Activated CD4-positive, alpha-beta memory T cell treated with anti-CD3 and anti-CD28 coated beads for 36 hours (primary cell): ENCODE measurements at regions not wholly inside any gene's neighbourhood (a gene's known extent, or its start where the extent isn't known, plus 50 kb on each side); places are given as distances from the start of the nearest gene placed in this dataset.

ENCODE experiments used
- CTCF ChIA-PET: fragments of 350-600 bp; sonication (Branson Sonifier 250); formaldehyde crosslinking; loops from one replicate; lab custom pipeline; 2021; ENCODE audit warnings: antibody characterized with exemption, inconsistent platforms; lab: Charles Lee
- POLR2A ChIA-PET: fragments of 350-600 bp; sonication (Branson Sonifier 250); formaldehyde crosslinking; loops from one replicate; lab custom pipeline; 2021; ENCODE audit warnings: antibody characterized with exemption; lab: Charles Lee
- DNase-seq: peaks from one replicate; pipeline ENCODE4 v3.0.0-alpha.2; 2020
- H3K27ac Mint-ChIP-seq: one replicate; pipeline ENCODE4 v1.8.0; 2021; ENCODE audit warnings: mixed read lengths
- H3K27me3 Mint-ChIP-seq: one replicate; pipeline ENCODE4 v1.8.0; 2021; ENCODE audit warnings: mixed read lengths
- H3K36me3 Mint-ChIP-seq: one replicate; pipeline ENCODE4 v1.8.0; 2021; ENCODE audit warnings: mixed read lengths
- H3K4me1 Mint-ChIP-seq: one replicate; pipeline ENCODE4 v1.8.0; 2021; ENCODE audit warnings: low read depth, mixed read lengths
- H3K4me3 Mint-ChIP-seq: one replicate; pipeline ENCODE4 v1.8.0; 2021; ENCODE audit warnings: mild to moderate bottlenecking, mixed read lengths
- H3K9me3 Mint-ChIP-seq: one replicate; pipeline ENCODE4 v1.8.0; 2021; ENCODE audit warnings: mixed read lengths
- intact Hi-C: fragments of 100-400 bp; cut with micrococcal nuclease; formaldehyde crosslinking; loops from one replicate; pipeline ENCODE4 v1.15.1; 2023

GRCh38 chr9:115364991-115365390 is 247.0 kb upstream of the TNC start:
- Mint-ChIP-seq H3K27ac (no peak overlapping the region), H3K4me3 (no peak overlapping the region), H3K27me3 (peaks cover 17% of the 10 kb centered on the region), H3K4me1 (no peaks in the 10 kb centered on the region), H3K36me3 (no peaks in the 10 kb centered on the region), H3K9me3 (no peaks in the 10 kb centered on the region)
- no peak for DNase-seq
- intact Hi-C loops = no loop called here
- POLR2A ChIA-PET = no interaction called here
- CTCF ChIA-PET = interaction anchor here (0.7 kb wide), 1 partner anchor 992 kb away, joined by 3 read pairs; no protein-coding TSS in a partner anchor

DNA sequence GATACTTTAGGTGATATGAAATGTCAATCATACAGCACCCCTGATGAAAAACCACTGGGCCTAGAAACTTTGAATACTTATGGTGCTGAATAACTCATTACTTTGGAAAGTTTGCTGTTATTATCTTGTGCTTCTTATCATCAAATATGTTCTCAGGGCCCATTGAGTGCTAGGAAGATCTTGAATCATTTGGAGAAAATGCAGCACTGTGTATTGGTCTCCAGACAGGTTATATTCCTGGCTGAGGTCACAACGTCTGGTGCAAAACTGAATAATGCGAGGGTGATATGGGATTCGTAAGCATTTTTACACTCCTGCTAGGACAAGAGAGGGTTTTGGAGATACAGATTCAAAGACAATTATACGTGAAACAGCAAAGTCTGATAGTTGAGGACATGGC is 249.4 kb upstream of the TNC start:
- intact Hi-C loops = no loop called here
- Mint-ChIP-seq H3K9me3 (no peaks in the 10 kb centered on the region), H3K27me3 (peaks cover 17% of the 10 kb centered on the region), H3K27ac (no peak overlapping the region), H3K4me1 (no peaks in the 10 kb centered on the region), H3K4me3 (no peak overlapping the region), H3K36me3 (no peaks in the 10 kb centered on the region)
- ChIA-PET CTCF (no interaction called here), POLR2A (no interaction called here)
- no peak for DNase-seq

DNA sequence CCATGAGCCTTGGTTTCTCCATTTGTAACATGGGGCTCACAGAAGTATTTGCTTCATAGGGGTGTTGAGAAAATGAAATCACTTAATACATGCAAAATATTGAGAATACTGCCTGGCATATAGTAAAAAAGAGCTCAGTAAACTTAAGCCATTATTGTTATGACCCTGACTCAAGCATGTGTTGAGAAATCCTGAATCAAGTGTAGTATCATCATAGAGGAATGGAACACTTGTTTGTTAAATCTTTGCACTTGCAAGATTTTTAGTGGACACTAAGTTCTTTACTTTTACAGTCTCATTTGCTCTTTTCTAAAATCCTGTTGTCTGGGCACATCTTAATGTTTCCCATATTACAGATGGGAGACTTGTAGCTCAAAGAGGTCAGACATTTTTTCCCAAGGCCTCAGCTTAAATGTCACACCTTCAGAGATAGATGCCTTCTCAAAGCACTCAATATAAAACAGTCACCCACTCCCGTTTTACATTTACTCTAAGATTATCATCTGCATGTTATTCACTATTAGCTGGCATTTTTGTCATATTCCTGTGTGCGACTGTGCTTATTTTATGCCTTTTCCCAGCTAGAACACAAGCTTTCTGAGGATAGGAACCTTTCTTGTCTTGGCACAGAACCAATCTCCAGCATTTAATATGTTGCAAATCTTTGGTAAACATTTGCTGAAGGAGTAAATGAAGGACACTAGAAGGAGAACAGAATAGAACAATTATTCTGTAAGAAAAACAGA is 250.0 kb upstream of the TNC start:
- POLR2A ChIA-PET = no interaction called here
- Mint-ChIP-seq H3K27ac (no peak overlapping the region), H3K4me3 (no peak overlapping the region), H3K36me3 (no peaks in the 10 kb centered on the region), H3K9me3 (no peaks in the 10 kb centered on the region), H3K27me3 (peaks cover 15% of the 10 kb centered on the region), H3K4me1 (no peaks in the 10 kb centered on the region)
- intact Hi-C loops = no loop called here
- DNase-seq = no peak
- CTCF ChIA-PET = no interaction called here

DNA sequence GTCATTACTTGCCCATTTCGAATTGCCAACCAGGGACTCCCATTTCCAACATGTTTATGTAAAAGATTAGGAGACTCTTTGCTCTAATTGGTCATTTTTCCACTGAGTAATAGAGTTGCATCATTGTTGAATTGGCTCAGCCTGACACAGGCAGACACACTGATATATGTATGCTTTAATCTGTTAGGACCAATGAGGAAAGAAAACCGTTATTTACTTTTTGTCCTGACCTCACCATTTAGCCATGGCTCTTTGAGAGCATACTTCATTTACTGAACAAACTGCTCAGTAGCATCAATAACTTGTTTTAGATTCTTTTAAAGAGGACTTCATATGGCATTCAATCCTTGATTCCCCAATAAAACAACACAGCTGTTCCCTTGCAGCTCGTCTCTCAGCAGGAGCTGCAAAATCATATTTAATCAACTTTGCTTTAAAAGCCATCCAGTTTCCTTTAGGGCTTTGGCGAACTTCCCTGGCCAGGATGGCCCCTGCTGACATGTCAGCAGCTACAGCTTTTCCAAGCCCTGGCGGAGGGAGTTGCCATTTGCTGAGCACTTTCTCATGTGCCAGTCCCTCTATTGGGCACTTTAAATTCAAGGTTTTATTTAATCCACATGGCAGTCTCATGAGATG is 251.5 kb upstream of the TNC start:
- Mint-ChIP-seq H3K36me3 (no peaks in the 10 kb centered on the region), H3K4me3 (no peak overlapping the region), H3K9me3 (no peaks in the 10 kb centered on the region), H3K27ac (no peak overlapping the region), H3K27me3 (peaks cover 19% of the 10 kb centered on the region), H3K4me1 (peaks cover 2% of the 10 kb centered on the region)
- ChIA-PET POLR2A (no interaction called here), CTCF (no interaction called here)
- intact Hi-C loops = no loop called here
- DNase-seq = no peak

- no peak overlapping the region for H3K27ac Mint-ChIP-seq
- POLR2A ChIA-PET = interaction anchor here (1.0 kb wide), 1 partner anchor 265 kb away, joined by 3 read pairs; no protein-coding TSS in a partner anchor
- peak; percentile 62 for DNase-seq
- H3K36me3 Mint-ChIP-seq = no peaks in the 10 kb centered on the region
- H3K4me1 Mint-ChIP-seq = peaks cover 2% of the 10 kb centered on the region
- H3K27me3 Mint-ChIP-seq = peaks cover 12% of the 10 kb centered on the region
- CTCF ChIA-PET = no interaction called here
- H3K9me3 Mint-ChIP-seq = no peaks in the 10 kb centered on the region
- intact Hi-C loops = no loop called here
- no peak overlapping the region for H3K4me3 Mint-ChIP-seq
These were observed 255.2 kb upstream of the TNC start for GRCh38 chr9:115373000-115373709.

- Mint-ChIP-seq H3K36me3 (no peaks in the 10 kb centered on the region), H3K27me3 (peaks cover 12% of the 10 kb centered on the region), H3K4me3 (no peak overlapping the region), H3K27ac (no peak overlapping the region), H3K9me3 (no peaks in the 10 kb centered on the region), H3K4me1 (peaks cover 2% of the 10 kb centered on the region)
- intact Hi-C loops = no loop called here
- ChIA-PET POLR2A (interaction anchor here (1.0 kb wide), 1 partner anchor 264 kb away, joined by 3 read pairs; no protein-coding TSS in a partner anchor), CTCF (no interaction called here)
- DNase-seq = no peak
These were observed 255.7 kb upstream of the TNC start for GRCh38 chr9:115373710-115374045.

DNA sequence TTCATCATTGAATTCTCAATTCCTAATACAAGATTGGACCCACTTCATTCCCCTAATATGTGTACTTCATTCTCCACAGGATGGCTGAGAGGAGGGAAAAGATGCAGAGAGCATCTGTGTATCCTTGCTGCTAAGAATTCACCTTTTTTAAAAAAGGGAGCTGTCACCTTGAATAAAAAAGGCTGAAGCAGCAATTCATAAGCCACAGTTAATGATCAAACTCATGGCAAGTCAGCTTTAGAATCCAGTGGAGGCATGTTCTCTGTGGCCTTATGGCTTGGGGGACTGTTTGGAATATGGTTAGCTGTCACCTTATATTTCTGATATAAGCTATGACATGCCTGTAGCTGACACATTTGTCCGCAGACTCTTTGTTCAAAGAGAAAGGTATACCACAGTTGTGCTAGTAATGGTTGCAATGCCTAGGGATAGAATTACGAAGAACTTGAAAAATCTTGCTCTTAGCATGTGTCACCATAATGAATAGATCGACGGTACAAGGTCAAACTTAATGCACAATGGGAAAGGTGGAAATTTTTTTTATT is 256.8 kb upstream of the TNC start:
- intact Hi-C loops = no loop called here
- Mint-ChIP-seq H3K27ac (no peak overlapping the region), H3K4me1 (peaks cover 2% of the 10 kb centered on the region), H3K4me3 (no peak overlapping the region), H3K9me3 (no peaks in the 10 kb centered on the region), H3K27me3 (peaks cover 9% of the 10 kb centered on the region), H3K36me3 (no peaks in the 10 kb centered on the region)
- ChIA-PET POLR2A (no interaction called here), CTCF (no interaction called here)
- DNase-seq = no peak

- peaks cover 9% of the 10 kb centered on the region for H3K27me3 Mint-ChIP-seq
- H3K4me3 Mint-ChIP-seq = no peak overlapping the region
- ChIA-PET POLR2A (no interaction called here), CTCF (interaction anchor here (0.7 kb wide), 1 partner anchor 184 kb away, joined by 3 read pairs; no protein-coding TSS in a partner anchor)
- no peaks in the 10 kb centered on the region for H3K4me1 Mint-ChIP-seq
- no peak for DNase-seq
- intact Hi-C loops = no loop called here
- peaks cover 10% of the 10 kb centered on the region for H3K9me3 Mint-ChIP-seq
- no peaks in the 10 kb centered on the region for H3K36me3 Mint-ChIP-seq
- H3K27ac Mint-ChIP-seq = no peak overlapping the region
These were observed 260.3 kb upstream of the TNC start for GRCh38 chr9:115378241-115378640.

DNA sequence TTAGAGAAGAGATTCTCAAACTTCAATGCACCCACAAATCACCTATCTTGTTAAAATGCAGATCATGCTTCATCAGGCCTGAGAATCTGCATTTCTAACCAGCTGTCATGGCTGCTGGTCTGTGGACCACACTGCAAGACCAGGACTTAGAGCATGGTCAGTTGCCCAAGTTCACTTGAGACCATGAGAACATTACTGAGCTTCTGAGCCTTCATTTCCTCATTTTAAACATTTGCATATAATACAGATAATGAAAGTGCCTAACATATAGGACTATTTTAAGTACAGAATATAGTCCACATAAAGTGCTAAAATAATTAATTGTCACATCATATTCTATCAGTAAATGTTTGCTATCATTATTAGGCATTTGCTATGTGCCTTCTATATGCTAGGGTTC is 260.8 kb upstream of the TNC start:
- ChIA-PET CTCF (no interaction called here), POLR2A (no interaction called here)
- H3K9me3 Mint-ChIP-seq = peaks cover 14% of the 10 kb centered on the region
- no peaks in the 10 kb centered on the region for H3K36me3 Mint-ChIP-seq
- H3K27ac Mint-ChIP-seq = no peak overlapping the region
- peaks cover 9% of the 10 kb centered on the region for H3K27me3 Mint-ChIP-seq
- no peak for DNase-seq
- no peak overlapping the region for H3K4me3 Mint-ChIP-seq
- H3K4me1 Mint-ChIP-seq = no peaks in the 10 kb centered on the region
- intact Hi-C loops = no loop called here

DNA sequence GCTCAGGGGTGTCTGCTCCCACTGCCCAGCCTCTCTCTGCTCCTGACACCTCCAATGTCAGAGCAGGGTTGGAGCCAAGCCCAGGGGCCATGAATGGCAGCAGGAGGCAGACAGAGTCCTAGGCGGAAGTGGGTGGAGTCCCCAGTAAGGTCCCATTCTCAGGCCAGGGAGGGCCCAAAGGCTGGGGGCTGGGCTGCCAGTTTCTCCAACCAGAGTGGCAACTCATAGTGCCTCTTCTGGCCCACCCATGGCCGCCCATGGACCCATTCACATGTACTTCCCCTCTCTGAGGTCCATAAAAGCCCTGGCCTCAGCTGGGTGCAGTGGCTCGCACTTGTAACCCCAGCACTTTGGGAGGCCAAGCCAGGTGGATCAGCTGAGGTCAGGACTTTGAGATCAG is 261.8 kb upstream of the TNC start:
- Mint-ChIP-seq H3K9me3 (peaks cover 14% of the 10 kb centered on the region), H3K27me3 (peaks cover 2% of the 10 kb centered on the region), H3K27ac (no peak overlapping the region), H3K36me3 (no peaks in the 10 kb centered on the region), H3K4me3 (no peak overlapping the region), H3K4me1 (no peaks in the 10 kb centered on the region)
- ChIA-PET CTCF (no interaction called here), POLR2A (no interaction called here)
- intact Hi-C loops = no loop called here
- DNase-seq = no peak

GRCh38 chr9:115382865-115383264 is 264.9 kb upstream of the TNC start:
- POLR2A ChIA-PET = no interaction called here
- Mint-ChIP-seq H3K9me3 (peaks cover 14% of the 10 kb centered on the region), H3K36me3 (no peaks in the 10 kb centered on the region), H3K27me3 (peaks cover 2% of the 10 kb centered on the region), H3K4me3 (no peak overlapping the region), H3K27ac (no peak overlapping the region), H3K4me1 (no peaks in the 10 kb centered on the region)
- CTCF ChIA-PET = no interaction called here
- no peak for DNase-seq
- intact Hi-C loops = no loop called here

DNA sequence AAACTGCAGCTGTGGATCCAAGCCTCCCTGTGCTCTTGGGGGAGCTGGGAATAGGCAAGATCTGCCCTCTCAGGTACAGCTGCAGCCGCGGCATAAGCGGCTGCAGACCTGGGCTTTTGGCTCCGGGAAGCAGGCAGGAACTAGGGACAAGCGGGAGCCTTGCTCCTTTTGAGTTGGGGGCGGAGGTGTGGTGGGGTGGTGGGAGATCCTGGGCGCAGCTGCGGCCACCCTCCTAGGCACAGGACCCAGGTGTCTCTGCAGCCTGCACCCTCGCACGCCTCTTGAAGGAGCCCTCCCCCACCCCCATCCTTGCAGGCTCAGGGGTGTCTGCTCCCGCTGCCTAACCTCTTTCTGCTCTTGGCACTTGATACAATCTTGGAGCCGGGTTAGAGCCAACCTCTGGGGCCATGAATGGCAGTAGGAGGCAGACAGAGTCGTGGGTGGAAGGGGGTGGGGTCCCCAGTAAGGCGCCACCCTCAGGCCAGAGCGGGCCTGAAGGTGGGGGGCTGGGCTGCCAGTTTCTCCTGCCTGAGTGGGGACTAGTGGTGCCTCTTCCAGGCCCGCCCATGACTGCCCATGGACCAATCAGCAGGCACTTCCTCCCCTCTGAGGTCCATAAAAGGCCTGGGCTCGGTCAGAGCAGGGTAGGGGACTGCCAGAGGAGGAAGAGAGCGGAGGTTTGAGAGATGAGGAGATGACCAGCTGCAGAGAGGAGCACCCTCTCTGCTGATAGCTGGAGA is 267.6 kb upstream of the TNC start:
- peaks cover 3% of the 10 kb centered on the region for H3K27me3 Mint-ChIP-seq
- no peak overlapping the region for H3K4me3 Mint-ChIP-seq
- H3K4me1 Mint-ChIP-seq = no peaks in the 10 kb centered on the region
- peaks cover 14% of the 10 kb centered on the region for H3K9me3 Mint-ChIP-seq
- no peaks in the 10 kb centered on the region for H3K36me3 Mint-ChIP-seq
- POLR2A ChIA-PET = no interaction called here
- no peak for DNase-seq
- intact Hi-C loops = no loop called here
- no peak overlapping the region for H3K27ac Mint-ChIP-seq
- CTCF ChIA-PET = no interaction called here
